Spleen (tissue), 11 donors: ENCODE measurements at regions not wholly inside any gene's neighbourhood (a gene's known extent, or its start where the extent isn't known, plus 50 kb on each side); places are given as distances from the start of the nearest gene placed in this dataset.

Source experiments
- DNase-seq: peaks from one replicate; pipeline ENCODE4 v3.0.0-alpha.2; 2020
- H3K27ac ChIP-seq, 8 donors: fragments of 200-600 bp; sonication (generic) in 7 of 8; 1 replicate in 4 of 8; 2 replicates in 4 of 8; pipeline versions ENCODE4 v1.5.0 to v1.8.0; 2016 to 2021; ENCODE audit warnings: inconsistent platforms in 4 of 8, mild to moderate bottlenecking in 4 of 8, moderate library complexity in 1 of 8
- H3K27me3 ChIP-seq, 7 donors: fragments of 200-600 bp; sonication (generic) in 6 of 7; replicated peaks in 1 of 7; 1 replicate in 4 of 7; 2 replicates in 3 of 7; pipeline versions ENCODE4 v1.5.0 to v1.8.0; 2016 to 2021; ENCODE audit warnings: inconsistent platforms in 3 of 7, mild to moderate bottlenecking in 1 of 7
- H3K36me3 ChIP-seq, 6 donors: fragments of 200-600 bp; sonication (generic) in 5 of 6; 1 replicate in 4 of 6; 2 replicates in 2 of 6; pipeline versions ENCODE4 v1.5.0 to v1.8.0; 2016 to 2021; ENCODE audit warnings: inconsistent platforms in 2 of 6
- H3K4me1 ChIP-seq, 6 donors: fragments of 200-600 bp; sonication (generic) in 5 of 6; 1 replicate in 3 of 6; 2 replicates in 3 of 6; pipeline versions ENCODE4 v1.5.0 to v1.8.0; 2016 to 2021; ENCODE audit warnings: inconsistent platforms in 3 of 6
- H3K4me3 ChIP-seq, 8 donors: fragments of 200-600 bp; sonication (generic) in 7 of 8; 1 replicate in 4 of 8; 2 replicates in 4 of 8; pipeline versions ENCODE4 v1.5.0 to v1.8.0; 2016 to 2021; ENCODE audit warnings: inconsistent platforms in 4 of 8, mild to moderate bottlenecking in 4 of 8, moderate library complexity in 2 of 8
- H3K9me3 ChIP-seq, 8 donors: fragments of 200-600 bp; sonication (generic) in 7 of 8; 1 replicate in 4 of 8; 2 replicates in 4 of 8; pipeline versions ENCODE4 v1.5.0 to v1.8.0; 2016 to 2021; ENCODE audit warnings: inconsistent platforms in 4 of 8
- POLR2A ChIP-seq, 3 donors: fragments of 450-650 bp; IDR thresholded peaks; one replicate each; pipeline ENCODE4 v1.5.1; 2017; ENCODE audit warnings: antibody characterized with exemption in 3 of 3, mild to moderate bottlenecking in 1 of 3
- POLR2AphosphoS5 ChIP-seq, 3 donors: sonication (generic); formaldehyde crosslinking; IDR thresholded peaks; one replicate each; pipeline ENCODE4 v1.5.1; 2017; ENCODE audit warnings: antibody characterized with exemption in 3 of 3
- WGBS, 5 donors: extraction: QIAGEN DNeasy Blood & Tissue Kit in 3 of 5; methylation state at CpG; one replicate each; pipeline versions ENCODE4 v1.1.5 to v1.1.7; 2013 to 2018; 5-methylcytosine and 5-hydroxymethylcytosine counted together
- intact Hi-C: fragments of 100-400 bp; cut with DNase I; formaldehyde crosslinking; loops from one replicate; pipeline ENCODE4 v1.15.0; 2023; ENCODE audit warnings: low total_unique reads
- TF ChIP-seq, protein P1 (sequence below), 11 experiments: fragments of 200-600 bp in 7 of 11; fragments of 450-650 bp in 4 of 11; sonication (generic) in 4 of 11; IDR thresholded peaks in 8 of 11; conservative IDR thresholded peaks in 3 of 11; 1 replicate in 7 of 11; 2 replicates in 4 of 11; pipeline versions ENCODE4 v1.4.0 to v1.8.0; 2016 to 2021; ENCODE audit warnings: antibody characterized with exemption in 11 of 11, inconsistent platforms in 4 of 11, mild to moderate bottlenecking in 1 of 11
- donor health status: healthy with polysubstance abuse.
- donor health status: DM: no; HTN: no; CAD: no; lungs with moderate emphysema.
- donor health status: DM: no; HTN: no; CAD: no.
- donor health status: Bipolar disorder and iron deficiency.
- donor health status: healthy.
- donor health status: DM: no; HTN: no; CAD: no.
- donor health status: DM: yes; HTN: yes; CAD: no.

DNA sequence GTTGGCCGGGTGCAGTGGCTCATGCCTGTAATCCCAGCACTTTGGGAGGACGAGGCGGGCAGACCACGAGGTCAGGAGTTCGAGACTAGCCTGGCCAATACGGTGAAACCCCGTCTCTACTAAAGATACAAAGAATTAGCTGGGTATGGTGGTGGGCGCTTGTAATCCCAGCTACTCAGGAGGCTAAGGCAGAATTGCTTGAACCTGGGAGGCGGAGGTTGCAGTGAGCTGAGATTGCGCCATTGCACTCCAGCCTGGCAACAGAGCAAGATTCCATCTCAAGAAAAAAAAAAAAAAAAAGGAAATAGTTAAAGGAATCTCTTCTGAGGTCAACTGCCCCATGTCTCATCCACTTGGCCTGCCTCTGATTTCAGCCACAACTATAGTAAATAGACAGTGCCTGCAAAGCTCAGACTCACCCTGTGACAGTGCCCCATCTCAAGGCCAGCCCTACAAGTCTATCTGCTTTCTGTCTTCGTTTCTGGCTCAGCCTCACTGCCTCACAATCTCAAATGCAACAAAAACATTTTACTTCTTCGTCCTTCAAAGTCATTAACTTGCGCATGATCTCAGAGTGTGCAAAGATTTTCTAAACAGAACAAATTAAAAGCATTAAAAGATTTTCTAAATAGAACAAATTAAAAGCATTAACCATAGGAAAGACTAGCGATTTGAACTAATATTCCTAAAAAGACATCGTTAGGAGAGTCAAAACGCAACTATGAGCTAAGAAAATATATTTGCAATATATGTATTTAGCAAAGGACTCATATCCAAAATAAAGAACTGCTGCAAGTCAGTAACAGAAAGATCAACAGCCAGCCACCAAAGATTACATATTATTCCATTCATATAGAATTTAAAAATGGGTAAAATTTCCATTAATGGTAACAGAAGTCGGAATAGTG lies 65.0 kb upstream of the PRDX6 start:
- Histone ChIP-seq H3K4me1 (peaks cover 39 to 98% (median 74%) of the 10 kb centered on the region in 6 donors), H3K36me3 (peaks cover 0 to 17% (median 0%) of the 10 kb centered on the region in 6 donors), H3K27ac (peak overlapping the region in 6 of 8 donors; percentile 15 to 88 (median 77)), H3K4me3 (no peak overlapping the region), H3K27me3 (no peaks in the 10 kb centered on the region), H3K9me3 (no peaks in the 10 kb centered on the region)
- TF ChIP-seq, protein P1, sequence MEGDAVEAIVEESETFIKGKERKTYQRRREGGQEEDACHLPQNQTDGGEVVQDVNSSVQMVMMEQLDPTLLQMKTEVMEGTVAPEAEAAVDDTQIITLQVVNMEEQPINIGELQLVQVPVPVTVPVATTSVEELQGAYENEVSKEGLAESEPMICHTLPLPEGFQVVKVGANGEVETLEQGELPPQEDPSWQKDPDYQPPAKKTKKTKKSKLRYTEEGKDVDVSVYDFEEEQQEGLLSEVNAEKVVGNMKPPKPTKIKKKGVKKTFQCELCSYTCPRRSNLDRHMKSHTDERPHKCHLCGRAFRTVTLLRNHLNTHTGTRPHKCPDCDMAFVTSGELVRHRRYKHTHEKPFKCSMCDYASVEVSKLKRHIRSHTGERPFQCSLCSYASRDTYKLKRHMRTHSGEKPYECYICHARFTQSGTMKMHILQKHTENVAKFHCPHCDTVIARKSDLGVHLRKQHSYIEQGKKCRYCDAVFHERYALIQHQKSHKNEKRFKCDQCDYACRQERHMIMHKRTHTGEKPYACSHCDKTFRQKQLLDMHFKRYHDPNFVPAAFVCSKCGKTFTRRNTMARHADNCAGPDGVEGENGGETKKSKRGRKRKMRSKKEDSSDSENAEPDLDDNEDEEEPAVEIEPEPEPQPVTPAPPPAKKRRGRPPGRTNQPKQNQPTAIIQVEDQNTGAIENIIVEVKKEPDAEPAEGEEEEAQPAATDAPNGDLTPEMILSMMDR (IDR thresholded peaks at IDR 0.05 in 8 of 11, conservative IDR thresholded peaks at IDR 0.05 in 3 of 11): no peak
- TF ChIP-seq POLR2AphosphoS5 (IDR thresholded peaks at IDR 0.05) (no peak), POLR2A (IDR thresholded peaks at IDR 0.05) (no peak)
- intact Hi-C loops: no loop called here
- whole genome bisulfite sequencing, 5 donors: 77 to 88% (median 81%) methylated on average over 17 of the region's 17 CpGs
- no peak for DNase-seq

DNA sequence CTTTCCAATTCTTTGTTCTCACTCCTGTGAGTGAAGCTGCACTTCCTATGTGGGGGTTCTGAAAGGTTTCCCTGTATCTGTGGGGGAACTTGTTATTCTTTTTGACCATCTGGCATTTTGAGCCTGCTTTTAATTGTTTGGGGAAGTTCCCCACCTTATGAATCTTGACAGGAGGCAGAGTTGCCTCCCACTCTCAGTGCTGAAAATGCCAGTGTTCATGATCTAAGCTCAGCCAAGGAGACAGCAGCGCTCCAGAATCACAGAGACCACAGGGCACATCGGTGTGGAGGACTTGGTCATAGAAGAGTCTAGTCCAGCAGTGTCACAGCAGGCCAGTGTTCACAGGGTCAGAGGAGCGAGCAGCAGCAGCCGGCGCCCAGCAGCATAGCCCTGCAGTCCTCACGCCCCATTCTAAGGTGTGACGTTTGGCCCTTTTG lies 63.8 kb upstream of the PRDX6 start:
- intact Hi-C loops: no loop called here

DNA sequence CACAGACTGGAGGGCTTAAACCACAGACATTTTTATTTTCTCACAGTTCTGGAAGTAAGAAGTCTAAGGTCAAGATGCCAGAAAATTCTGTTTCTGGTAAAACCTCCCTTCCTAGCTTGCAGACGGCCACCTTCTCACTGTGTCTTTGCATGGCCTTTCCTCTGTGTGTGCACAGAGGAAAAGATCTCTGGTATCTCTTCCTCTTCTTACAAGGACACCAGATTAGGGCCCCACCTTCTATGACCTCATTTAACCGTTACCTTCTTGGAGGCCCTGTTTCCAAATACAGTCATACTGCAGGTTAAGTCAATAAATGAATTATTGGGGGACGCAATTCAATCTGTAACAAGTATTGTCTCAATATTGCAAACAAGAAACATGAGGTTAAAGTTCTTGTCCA lies 63.0 kb upstream of the PRDX6 start:
- 33 to 52% (median 45%) methylated on average over 3 of the region's 3 CpGs for WGBS, 5 donors
- intact Hi-C loops: no loop called here
- peaks cover 35 to 96% (median 67%) of the 10 kb centered on the region in 6 donors for H3K4me1 ChIP-seq
- peak overlapping the region; percentile 9 to 88 (median 74) for H3K27ac ChIP-seq
- H3K4me3 ChIP-seq: peak overlapping the region in 1 of 8 donors; percentile 14
- no peaks in the 10 kb centered on the region for H3K9me3 ChIP-seq
- TF ChIP-seq POLR2A (IDR thresholded peaks at IDR 0.05): peak in 1 of 3 donors; percentile 31
- TF ChIP-seq, protein P1 (IDR thresholded peaks at IDR 0.05 in 8 of 11, conservative IDR thresholded peaks at IDR 0.05 in 3 of 11): no peak
- peak in 1 of 3 donors; percentile 63 for TF ChIP-seq POLR2AphosphoS5 (IDR thresholded peaks at IDR 0.05)
- no peaks in the 10 kb centered on the region for H3K27me3 ChIP-seq
- no peak for DNase-seq
- H3K36me3 ChIP-seq: peaks cover 0 to 33% (median 3%) of the 10 kb centered on the region in 6 donors

More for the DNA sequence above, 63.8 kb upstream of the PRDX6 start:
- 57 to 69% (median 63%) methylated on average over 6 to 7 of the region's 7 CpGs for WGBS, 5 donors
- TF ChIP-seq POLR2A (IDR thresholded peaks at IDR 0.05) (no peak), POLR2AphosphoS5 (IDR thresholded peaks at IDR 0.05) (peak in 1 of 3 donors; percentile 16)
- H3K27me3 ChIP-seq: no peaks in the 10 kb centered on the region
- H3K4me1 ChIP-seq: peaks cover 38 to 98% (median 72%) of the 10 kb centered on the region in 6 donors
- no peak overlapping the region for H3K4me3 ChIP-seq
- peak; percentile 79 for DNase-seq
- no peaks in the 10 kb centered on the region for H3K9me3 ChIP-seq
- H3K36me3 ChIP-seq: peaks cover 0 to 27% (median 2%) of the 10 kb centered on the region in 6 donors
- H3K27ac ChIP-seq: peak overlapping the region; percentile 9 to 88 (median 74)

DNA sequence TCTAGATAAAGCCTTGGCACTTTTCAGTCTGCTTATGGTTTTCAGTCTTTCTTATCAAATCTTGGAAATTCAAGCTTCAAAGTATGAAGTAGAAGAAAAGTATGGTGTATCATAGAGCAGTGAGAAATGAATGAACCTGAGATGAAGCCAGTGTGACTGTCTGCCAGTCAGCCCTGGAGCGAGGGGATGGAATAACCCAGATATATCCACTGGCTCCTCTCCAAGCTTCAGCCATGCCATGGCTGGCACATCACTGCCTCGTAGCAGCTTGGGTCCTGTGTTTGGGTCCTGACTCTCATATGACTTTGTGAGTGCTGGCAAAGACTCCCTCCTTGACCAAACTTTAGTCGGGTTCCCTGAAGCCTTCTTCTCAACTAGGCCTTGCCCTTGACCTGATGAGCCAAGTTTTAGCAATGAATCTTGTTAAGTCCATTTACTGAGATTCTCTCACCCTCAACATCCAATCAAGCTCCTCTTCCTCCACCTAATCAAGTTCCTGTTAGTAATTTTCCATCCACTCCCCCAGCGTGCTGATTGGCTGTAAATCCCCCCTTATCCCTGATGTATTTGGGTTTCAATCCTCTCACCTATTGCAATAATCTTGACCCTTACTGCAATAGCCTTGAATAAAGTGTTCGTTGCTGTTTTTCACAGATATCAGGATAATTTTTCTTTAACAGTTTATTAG lies 62.5 kb upstream of the PRDX6 start:
- Histone ChIP-seq H3K9me3 (no peaks in the 10 kb centered on the region), H3K27me3 (no peaks in the 10 kb centered on the region), H3K27ac (peak overlapping the region; percentile 17 to 88 (median 74)), H3K36me3 (peaks cover 0 to 33% (median 3%) of the 10 kb centered on the region in 6 donors), H3K4me3 (no peak overlapping the region), H3K4me1 (peaks cover 30 to 94% (median 63%) of the 10 kb centered on the region in 6 donors)
- 82 to 92% (median 88%) methylated on average over 5 of the region's 5 CpGs for WGBS, 5 donors
- TF ChIP-seq POLR2A (IDR thresholded peaks at IDR 0.05) (no peak), POLR2AphosphoS5 (IDR thresholded peaks at IDR 0.05) (no peak)
- TF ChIP-seq, protein P1 (IDR thresholded peaks at IDR 0.05 in 8 of 11, conservative IDR thresholded peaks at IDR 0.05 in 3 of 11): no peak
- DNase-seq: no peak
- intact Hi-C loops: no loop called here
